HG02588 (cell line): ENCODE measurements at regions not wholly inside any gene's neighbourhood (a gene's known extent, or its start where the extent isn't known, plus 50 kb on each side); places are given as distances from the start of the nearest gene placed in this dataset.
"Not testable (repeated sequence)": the region's sequence is repeated elsewhere in the genome, so short reads cannot be mapped to it uniquely, and the experiment has no call there.

ENCODE experiments used
- ATAC-seq: cut with Tn5 transposase; IDR thresholded peaks from one replicate; pipeline ENCODE4 v1.9.1; 2021; ENCODE audit warnings: mild to moderate bottlenecking, moderate library complexity; ENCODE audit not compliant: unreplicated experiment

GRCh38 chr12:75657354-75657753 lies 145.9 kb upstream of the KRR1 start:
- not testable (repeated sequence) for ATAC-seq

DNA sequence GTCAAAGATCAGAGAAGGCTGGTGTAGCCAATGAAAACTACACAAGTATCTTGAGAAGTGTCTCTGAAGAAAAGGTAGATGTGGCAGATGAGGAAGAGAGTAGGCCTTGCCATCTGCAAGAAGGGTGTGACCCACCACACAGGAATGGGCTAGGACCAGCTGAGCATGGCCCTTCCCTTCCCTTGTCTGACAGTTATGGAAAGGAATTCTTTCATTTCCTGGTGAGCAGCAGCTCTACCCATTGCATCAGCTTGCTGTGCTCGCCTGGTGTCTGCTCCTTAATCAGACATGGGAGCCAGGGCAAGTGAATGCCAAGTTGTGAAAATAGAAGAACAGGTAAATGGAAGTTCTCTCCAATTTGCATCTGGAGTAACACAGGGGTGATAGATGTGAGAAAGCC lies 145.2 kb upstream of the KRR1 start:
- no peak for ATAC-seq

GRCh38 chr12:75656210-75656609 lies 144.8 kb upstream of the KRR1 start:
- ATAC-seq, result no peak

DNA sequence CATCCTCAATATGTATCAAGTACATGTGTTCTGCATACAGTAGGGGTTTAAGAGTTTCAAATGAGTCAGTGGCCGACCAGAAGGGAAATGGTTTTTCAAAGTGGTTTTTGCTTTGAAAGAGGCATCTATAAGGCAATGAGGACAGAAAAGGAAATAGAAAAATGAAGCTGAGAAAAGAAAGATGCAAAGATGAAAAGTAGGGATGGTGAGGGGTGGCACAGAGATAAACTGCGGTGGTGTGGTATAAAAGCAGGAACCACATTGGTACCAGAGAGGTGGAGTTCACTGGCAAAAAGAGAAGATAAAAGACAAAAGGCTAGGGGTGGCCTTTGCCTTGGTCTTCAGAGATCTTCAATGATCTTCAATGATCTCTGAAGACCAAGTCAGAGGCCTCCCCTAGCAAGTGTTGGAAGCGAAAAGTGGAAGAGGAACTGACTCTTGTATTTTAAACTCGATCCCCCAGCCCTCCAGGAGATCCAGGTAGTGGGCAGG lies 144.0 kb upstream of the KRR1 start:
- peak; percentile 66 for ATAC-seq

DNA sequence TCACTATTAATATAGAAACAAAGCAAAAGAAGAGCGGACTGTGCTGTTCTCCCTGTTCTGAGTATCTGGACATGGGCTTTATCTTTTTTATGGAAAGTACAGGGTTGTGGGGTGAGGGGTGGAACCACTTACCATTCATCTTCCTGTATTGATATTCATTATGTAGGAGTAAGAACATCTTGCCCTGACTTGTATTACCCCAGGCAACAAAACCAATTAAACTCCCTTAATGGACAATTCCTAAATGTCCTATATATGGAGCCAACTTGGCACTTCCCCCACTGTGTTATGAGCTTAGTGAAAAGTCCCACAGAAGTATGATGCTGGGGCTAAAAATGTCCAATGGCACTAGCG lies 139.9 kb upstream of the KRR1 start:
- no peak for ATAC-seq

GRCh38 chr12:75650595-75651341 lies 139.4 kb upstream of the KRR1 start:
- ATAC-seq, result no peak

GRCh38 chr12:75650100-75650499 lies 138.7 kb upstream of the KRR1 start:
- ATAC-seq, result no peak

DNA sequence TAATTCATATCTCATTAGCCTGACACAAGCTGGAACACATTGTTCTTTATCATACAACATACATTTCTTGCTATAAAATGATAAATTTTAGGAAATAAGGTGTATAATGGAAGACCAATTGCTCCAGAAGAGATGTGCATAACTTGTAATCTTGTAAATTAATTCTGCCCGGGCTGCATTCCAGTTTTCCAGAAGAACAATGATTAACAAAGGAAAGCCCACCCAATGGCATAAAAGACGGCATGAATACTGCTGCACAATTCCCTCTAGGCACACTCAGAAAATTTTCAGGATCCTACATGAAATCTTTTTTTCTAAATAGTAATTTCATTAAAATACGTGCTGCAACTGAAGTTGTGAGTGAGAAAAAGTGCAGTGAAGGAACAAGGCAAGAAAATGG lies 137.4 kb upstream of the KRR1 start:
- no peak for ATAC-seq

GRCh38 chr12:75646329-75647210 lies 135.2 kb upstream of the KRR1 start:
- ATAC-seq, result no peak

GRCh38 chr12:75644472-75645072 lies 133.2 kb upstream of the KRR1 start:
- ATAC-seq, result no peak

DNA sequence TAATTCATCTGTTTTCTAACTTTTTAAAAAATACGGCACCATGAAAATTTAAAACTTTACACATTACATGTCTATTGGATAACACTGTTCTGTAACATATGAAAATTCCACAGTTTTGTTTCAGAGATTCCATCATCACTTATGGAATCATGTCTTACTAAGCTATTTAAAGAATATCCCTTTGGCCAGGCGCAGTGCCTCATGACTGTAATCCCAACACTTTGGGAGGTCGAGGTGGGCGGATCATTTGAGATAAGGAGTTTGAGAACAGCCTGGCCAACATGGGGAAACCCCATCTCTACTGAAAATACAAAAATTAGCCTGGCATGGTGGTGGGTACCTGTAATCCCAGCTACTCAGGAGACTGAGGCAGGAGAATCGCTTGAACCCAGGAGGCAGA lies 131.7 kb upstream of the KRR1 start:
- ATAC-seq, result not testable (repeated sequence)

GRCh38 chr12:75642226-75642625 lies 130.8 kb upstream of the KRR1 start:
- ATAC-seq, result no peak

GRCh38 chr12:75641031-75641780 lies 129.8 kb upstream of the KRR1 start:
- peak; percentile 100 for ATAC-seq

GRCh38 chr12:75638792-75639191 lies 127.4 kb upstream of the KRR1 start:
- ATAC-seq, result no peak

DNA sequence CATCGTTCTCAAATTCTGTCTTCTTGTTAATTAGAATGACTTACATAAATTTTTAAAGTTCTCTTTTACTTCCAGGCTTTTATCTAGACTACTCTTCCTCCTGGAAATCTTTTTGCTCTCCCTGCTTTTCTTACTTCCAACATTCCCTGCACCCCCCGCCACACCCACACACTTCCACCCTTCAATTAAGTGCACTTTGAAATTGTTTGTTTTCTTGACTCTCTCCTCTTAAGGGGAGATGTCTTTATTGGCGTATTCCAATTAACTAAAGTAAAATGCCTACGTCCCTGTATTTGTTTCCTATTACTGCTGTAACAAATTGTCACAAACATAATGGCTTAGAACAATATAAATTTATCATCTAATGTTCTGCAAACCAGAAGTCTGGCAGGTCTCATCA lies 125.2 kb upstream of the KRR1 start:
- ATAC-seq, result no peak

DNA sequence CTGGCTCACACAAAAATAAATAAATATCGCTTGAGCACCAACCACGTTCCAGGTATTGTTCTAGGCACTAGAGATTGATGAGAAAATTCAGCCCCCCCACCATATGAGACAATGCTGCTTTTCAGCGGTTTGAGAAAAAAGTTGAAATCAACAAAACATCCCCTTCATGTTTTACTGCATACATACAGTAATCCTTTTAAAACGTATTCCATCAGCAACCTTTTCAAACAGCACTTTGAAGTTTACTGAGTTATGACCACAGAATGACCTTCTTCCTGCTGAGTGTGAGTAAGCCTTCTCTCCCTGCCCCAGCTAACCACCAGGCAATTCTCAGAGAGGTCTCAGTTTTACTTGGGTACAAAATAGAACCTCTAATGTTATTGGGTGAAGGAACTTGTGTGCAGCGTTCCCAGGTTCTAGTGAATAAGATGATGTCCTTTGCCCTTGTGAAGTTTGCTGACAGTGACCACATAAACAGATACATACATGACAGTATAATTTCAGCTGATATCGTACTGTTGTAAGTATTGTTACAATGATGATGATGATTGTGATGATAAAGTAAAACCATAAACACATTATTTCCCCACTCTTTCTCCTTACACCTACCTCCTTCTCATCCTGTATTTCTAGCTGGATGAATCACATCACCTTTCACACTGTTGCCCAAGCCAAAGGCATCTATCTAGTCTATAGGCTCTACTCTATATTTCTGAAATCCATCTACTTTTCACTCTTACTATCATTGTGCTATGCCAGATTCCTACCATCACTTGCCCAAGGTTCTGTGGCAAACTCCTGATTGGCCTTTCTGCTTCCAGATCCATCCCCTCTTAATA lies 124.4 kb upstream of the KRR1 start:
- ATAC-seq, result peak; percentile 79

- no peak for ATAC-seq
These were observed 123.1 kb upstream of the KRR1 start for GRCh38 chr12:75634244-75635222.

GRCh38 chr12:75633789-75634188 lies 122.4 kb upstream of the KRR1 start:
- ATAC-seq, result no peak

- no peak for ATAC-seq
These were observed 121.0 kb upstream of the KRR1 start for GRCh38 chr12:75632442-75632841.
